Neural cell (in vitro differentiated cells): ENCODE measurements at regions not wholly inside any gene's neighbourhood (a gene's known extent, or its start where the extent isn't known, plus 50 kb on each side); places are given as distances from the start of the nearest gene placed in this dataset.

Experiments used
- CTCF ChIP-seq: fragments of 450-650 bp; IDR thresholded peaks from 2 replicates; pipeline ENCODE4 v1.5.1; 2014; ENCODE audit warnings: antibody characterized with exemption, mild to moderate bottlenecking, moderate library complexity; ENCODE audit not compliant: poor library complexity, severe bottlenecking
- EP300 ChIP-seq: fragments of 450-650 bp; conservative IDR thresholded peaks from 2 replicates; pipeline ENCODE4 v1.6.1; 2014; ENCODE audit warnings: antibody characterized with exemption, mild to moderate bottlenecking, moderate library complexity; ENCODE audit not compliant: poor library complexity, severe bottlenecking
- POLR2AphosphoS5 ChIP-seq: IDR thresholded peaks from 2 replicates; pipeline ENCODE4 v1.6.1; 2012
- RAD21 ChIP-seq: fragments of 450-650 bp; conservative IDR thresholded peaks from 2 replicates; pipeline ENCODE4 v1.6.1; 2014; ENCODE audit warnings: antibody characterized with exemption, mild to moderate bottlenecking, moderate library complexity
- SMC3 ChIP-seq: fragments of 450-650 bp; conservative IDR thresholded peaks from 2 replicates; pipeline ENCODE4 v1.6.1; 2014; ENCODE audit warnings: antibody characterized with exemption, mild to moderate bottlenecking, moderate library complexity; ENCODE audit not compliant: poor library complexity

GRCh38 chr20:40849456-40849855, 160.4 kb upstream of the MAFB start:
- TF ChIP-seq CTCF, result no peak
- TF ChIP-seq EP300, result no peak
- TF ChIP-seq POLR2AphosphoS5, result no peak
- no peak for TF ChIP-seq RAD21
- TF ChIP-seq SMC3, result no peak
